AG10803 (cell line): ENCODE measurements at regions not wholly inside any gene's neighbourhood (a gene's known extent, or its start where the extent isn't known, plus 50 kb on each side); places are given as distances from the start of the nearest gene placed in this dataset.

Experiments
- DNase-seq: peaks from one replicate; pipeline ENCODE4 v3.0.0; 2010; ENCODE audit warnings: low read depth
- H3K4me3 ChIP-seq: 2 replicates; pipeline ENCODE4 v1.5.1; 2011; ENCODE audit warnings: mild to moderate bottlenecking, low read length, control low read depth
- CTCF ChIP-seq: conservative IDR thresholded peaks from 2 replicates; pipeline ENCODE4 v1.5.1; 2011; ENCODE audit warnings: mild to moderate bottlenecking, low read length, control low read depth, inconsistent platforms

- no peak overlapping the region for H3K4me3 ChIP-seq
- TF ChIP-seq CTCF: no peak
- no peak for DNase-seq
Measured at GRCh38 chr16:52727441-52727840, 180.5 kb upstream of the TOX3 start.

- TF ChIP-seq CTCF: no peak
- no peak for DNase-seq
- no peak overlapping the region for H3K4me3 ChIP-seq
Measured at GRCh38 chr16:52725461-52725860, 178.5 kb upstream of the TOX3 start.

GRCh38 chr16:52725043-52725442 is 178.1 kb upstream of the TOX3 start:
- TF ChIP-seq CTCF: no peak
- DNase-seq: no peak
- no peak overlapping the region for H3K4me3 ChIP-seq

GRCh38 chr16:52721331-52721730 is 174.4 kb upstream of the TOX3 start:
- H3K4me3 ChIP-seq: no peak overlapping the region
- no peak for DNase-seq
- no peak for TF ChIP-seq CTCF

- H3K4me3 ChIP-seq: no peak overlapping the region
- DNase-seq: no peak
- no peak for TF ChIP-seq CTCF
Measured at GRCh38 chr16:52718046-52718445, 171.1 kb upstream of the TOX3 start.

GRCh38 chr16:52713740-52714139 is 166.8 kb upstream of the TOX3 start:
- TF ChIP-seq CTCF: no peak
- no peak overlapping the region for H3K4me3 ChIP-seq
- no peak for DNase-seq

GRCh38 chr16:52709306-52709705 is 162.4 kb upstream of the TOX3 start:
- DNase-seq: no peak
- H3K4me3 ChIP-seq: no peak overlapping the region
- no peak for TF ChIP-seq CTCF
